ENCODE measurements at regions not wholly inside any gene's neighbourhood (a gene's known extent, or its start where the extent isn't known, plus 50 kb on each side); places are given as distances from the start of the nearest gene placed in this dataset.

GRCh38 chr5:173791878-173792277, 96.3 kb upstream of the CPEB4 start:
- TF ChIP-seq CTCF (IDR thresholded peaks at IDR 0.05) (no peak), POLR2AphosphoS5 (IDR thresholded peaks at IDR 0.05; ENCODE audit: low read depth, low read length) (no peak), REST (IDR thresholded peaks at IDR 0.05; ENCODE audit: insufficient read depth in 1 of 2, low read depth in 2 of 2, low read length in 1 of 2) (no peak), SIN3A (IDR thresholded peaks at IDR 0.05; ENCODE audit: borderline replicate concordance, insufficient read depth, low read depth, low read length) (no peak), TCF7L2 (IDR thresholded peaks at IDR 0.05; ENCODE audit: low read depth, low read length) (no peak)
